HCT116 (cell line): ENCODE measurements at regions not wholly inside any gene's neighbourhood (a gene's known extent, or its start where the extent isn't known, plus 50 kb on each side); places are given as distances from the start of the nearest gene placed in this dataset.

Experiments
- ATAC-seq: fragments of 200-7000 bp; cut with Tn5 transposase; 2 replicates; pipeline ENCODE4 v1.9.1; 2020; ENCODE audit warnings: mild to moderate bottlenecking, moderate library complexity
- BruUV-seq: library from RNA; stranded (reverse); fragments of 400-500 nt; replicated peaks from 2 replicates; lab custom pipeline; 2021; lab: Mats Ljungman, UMichigan
- CTCF ChIA-PET: fragments of 300-600 bp; sonication (Branson Sonifier 250); formaldehyde crosslinking; loops from one replicate; lab custom pipeline; 2021; ENCODE audit warnings: antibody characterized with exemption; lab: Charles Lee
- POLR2A ChIA-PET: fragments of 300-600, 350-600 bp; sonication (Branson Sonifier 250); formaldehyde crosslinking; loops from one replicate; lab custom pipeline; 2021; ENCODE audit warnings: antibody characterized with exemption; lab: Charles Lee
- RAD21 ChIA-PET, 2 experiments: fragments of 300-600 bp; sonication (Branson Sonifier 250); formaldehyde crosslinking; loops; one replicate each; lab custom pipeline; 2023; ENCODE audit warnings: low total read pairs in 2 of 2; ENCODE audit not compliant: uncharacterized antibody in 2 of 2, unreplicated experiment in 2 of 2, low non-redundant PET in 1 of 2; lab: Charles Lee
- DNase-seq: peaks from one replicate; pipeline ENCODE4 v3.0.0-alpha.2; 2010; ENCODE audit warnings: low read depth, low spot score
- H2AFZ ChIP-seq: fragments of 200-600 bp; shearing (Covaris generic), sonication (generic); 2 replicates; pipeline ENCODE4 v1.6.1; 2017; ENCODE audit warnings: low read depth, mixed run types, mixed read lengths, antibody characterized with exemption, low read length; ENCODE audit not compliant: poor library complexity, severe bottlenecking
- H3K27ac ChIP-seq: 2 replicates; pipeline ENCODE4 v1.5.1; 2012; ENCODE audit warnings: low read depth, low read length
- H3K27me3 ChIP-seq: fragments of 200-600 bp; sonication (generic); 2 replicates; pipeline ENCODE4 v1.6.1; 2016; ENCODE audit warnings: mixed run types, low read length, mixed read lengths; ENCODE audit not compliant: insufficient read depth
- H3K36me3 ChIP-seq, 2 experiments: fragments of 200-500 bp in 1 of 2; fragments of 200-600 bp in 1 of 2; sonication (Bioruptor generic) in 1 of 2; sonication (generic) in 1 of 2; 2 replicates each; pipeline versions ENCODE4 v1.5.1 to v1.6.1; 2014 to 2016; ENCODE audit warnings: low read length in 2 of 2, inconsistent platforms in 1 of 2, mixed read lengths in 1 of 2, mixed run types in 1 of 2; ENCODE audit not compliant: insufficient read depth in 2 of 2, control insufficient read depth in 1 of 2
- H3K4me1 ChIP-seq, 2 experiments: fragments of 200-600 bp in 1 of 2; sonication (generic) in 1 of 2; 2 replicates each; pipeline versions ENCODE4 v1.5.1 to v1.6.1; 2012 to 2017; ENCODE audit warnings: low read length in 2 of 2, inconsistent platforms in 1 of 2, mild to moderate bottlenecking in 1 of 2, mixed read lengths in 1 of 2, mixed run types in 1 of 2, moderate library complexity in 1 of 2; ENCODE audit not compliant: insufficient read depth in 2 of 2, control insufficient read depth in 1 of 2
- H3K4me2 ChIP-seq: fragments of 200-600 bp; sonication (generic); 2 replicates; pipeline ENCODE4 v1.6.1; 2017; ENCODE audit warnings: mixed run types, low read length, mixed read lengths
- H3K4me3 ChIP-seq, 2 experiments: fragments of 200-600 bp in 1 of 2; sonication (generic) in 1 of 2; replicated peaks in 1 of 2; 2 replicates each; pipeline ENCODE4 v1.5.1; 2011 to 2016; ENCODE audit warnings: low read length in 2 of 2, control low read depth in 1 of 2, low read depth in 1 of 2, mild to moderate bottlenecking in 1 of 2, mixed read lengths in 1 of 2, mixed run types in 1 of 2
- H3K79me2 ChIP-seq: fragments of 200-600 bp; sonication (generic); 2 replicates; pipeline ENCODE4 v1.6.1; 2017; ENCODE audit warnings: mild to moderate bottlenecking, mixed run types, low read length, moderate library complexity, mixed read lengths; ENCODE audit not compliant: insufficient read depth
- H3K9ac ChIP-seq: fragments of 200-600 bp; sonication (generic); 2 replicates; pipeline ENCODE4 v1.6.1; 2016; ENCODE audit warnings: low read length, mixed read lengths
- H3K9me2 ChIP-seq: fragments of 200-600 bp; sonication (generic), shearing (Covaris generic); 2 replicates; pipeline ENCODE4 v1.6.1; 2017; ENCODE audit warnings: mixed run types, mild to moderate bottlenecking, moderate library complexity; ENCODE audit not compliant: insufficient read depth
- H3K9me3 ChIP-seq, 2 experiments: fragments of 200-500 bp in 1 of 2; fragments of 200-600 bp in 1 of 2; sonication (Bioruptor generic) in 1 of 2; sonication (generic) in 1 of 2; 2 replicates each; pipeline ENCODE4 v1.6.1; 2014 to 2017; ENCODE audit warnings: low read length in 2 of 2, mixed read lengths in 2 of 2, inconsistent platforms in 1 of 2, low read depth in 1 of 2, mild to moderate bottlenecking in 1 of 2, mixed run types in 1 of 2, moderate library complexity in 1 of 2; ENCODE audit not compliant: control insufficient read depth in 1 of 2, insufficient read depth in 1 of 2
- H4K20me1 ChIP-seq: fragments of 200-600 bp; sonication (generic), shearing (Covaris generic); 2 replicates; pipeline ENCODE4 v1.6.1; 2017; ENCODE audit warnings: mixed run types, mild to moderate bottlenecking, moderate library complexity; ENCODE audit not compliant: insufficient read depth
- EZH2phosphoT487 ChIP-seq: fragments of 200-600 bp; IDR thresholded peaks from 2 replicates; pipeline ENCODE4 v1.6.1; 2018; ENCODE audit warnings: antibody characterized with exemption, borderline replicate concordance
- FOSL1 ChIP-seq: IDR thresholded peaks from 2 replicates; pipeline ENCODE4 v1.6.1; 2012; ENCODE audit warnings: low read depth
- JUND ChIP-seq: IDR thresholded peaks from 2 replicates; pipeline ENCODE4 v1.6.1; 2012
- SIN3A ChIP-seq: IDR thresholded peaks from 2 replicates; pipeline ENCODE4 v1.6.1; 2012; ENCODE audit warnings: low read depth
- SRF ChIP-seq: IDR thresholded peaks from 2 replicates; pipeline ENCODE4 v1.6.1; 2012; ENCODE audit warnings: low read depth
- TCF7L2 ChIP-seq: IDR thresholded peaks from 2 replicates; pipeline ENCODE4 v1.7.0; 2011; ENCODE audit warnings: borderline replicate concordance, inconsistent platforms; ENCODE audit not compliant: insufficient read depth, insufficient read length; ENCODE audit errors: extremely low read depth
- ZNF274 ChIP-seq: fragments of 200-500 bp; sonication (Bioruptor generic); IDR thresholded peaks from 2 replicates; pipeline ENCODE4 v1.6.1; 2014; ENCODE audit warnings: mild to moderate bottlenecking, low read depth, low read length, inconsistent platforms
- intact Hi-C: fragments of 100-400 bp; cut with micrococcal nuclease; formaldehyde crosslinking; loops from 2 replicates; pipeline ENCODE4 v1.10.0; 2022
- TF ChIP-seq, protein P1 (sequence below), 3 experiments: fragments of 200-600 bp in 1 of 3; sonication (generic) in 1 of 3; IDR thresholded peaks in 2 of 3; conservative IDR thresholded peaks in 1 of 3; 2 replicates each; pipeline ENCODE4 v1.5.1; 2012 to 2017; ENCODE audit warnings: low read depth in 2 of 3, low read length in 2 of 3, antibody characterized with exemption in 1 of 3, borderline replicate concordance in 1 of 3, control low read depth in 1 of 3, mild to moderate bottlenecking in 1 of 3, mixed read lengths in 1 of 3, mixed run types in 1 of 3, moderate library complexity in 1 of 3; ENCODE audit not compliant: insufficient read depth in 1 of 3

DNA sequence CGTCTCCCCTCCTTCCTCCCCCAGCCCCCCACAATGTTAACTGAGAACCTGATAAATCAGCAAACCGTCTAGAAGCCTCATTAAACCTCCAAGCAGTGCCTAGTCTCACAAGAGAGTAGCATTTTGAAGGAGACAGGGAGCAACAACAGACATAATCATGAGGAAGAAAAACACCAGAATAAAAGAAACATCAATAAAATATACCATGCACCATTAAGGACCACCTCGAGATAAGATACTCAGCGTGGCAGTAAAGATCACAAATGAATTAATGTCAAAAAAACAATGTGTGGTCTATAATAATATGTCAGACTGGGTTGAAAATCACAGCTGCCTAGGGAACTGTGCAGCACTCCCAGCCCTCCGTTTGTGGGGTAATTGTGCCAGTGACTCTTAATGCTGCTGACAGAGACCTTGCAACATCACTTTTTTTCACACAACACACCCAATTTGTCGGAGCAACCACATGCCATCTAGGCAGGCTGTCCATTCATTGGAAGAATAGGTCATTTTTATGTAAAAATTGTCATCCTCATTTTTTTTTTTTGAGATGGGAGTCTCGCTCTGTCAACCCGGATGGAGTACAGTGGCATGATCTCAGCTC lies 450.8 kb upstream of the WWC1 start:
- TF ChIP-seq JUND: no peak
- TF ChIP-seq ZNF274: no peak
- no peak for TF ChIP-seq SRF
- TF ChIP-seq TCF7L2: no peak
- TF ChIP-seq FOSL1: no peak
- TF ChIP-seq EZH2phosphoT487: no peak
- TF ChIP-seq, protein P1, sequence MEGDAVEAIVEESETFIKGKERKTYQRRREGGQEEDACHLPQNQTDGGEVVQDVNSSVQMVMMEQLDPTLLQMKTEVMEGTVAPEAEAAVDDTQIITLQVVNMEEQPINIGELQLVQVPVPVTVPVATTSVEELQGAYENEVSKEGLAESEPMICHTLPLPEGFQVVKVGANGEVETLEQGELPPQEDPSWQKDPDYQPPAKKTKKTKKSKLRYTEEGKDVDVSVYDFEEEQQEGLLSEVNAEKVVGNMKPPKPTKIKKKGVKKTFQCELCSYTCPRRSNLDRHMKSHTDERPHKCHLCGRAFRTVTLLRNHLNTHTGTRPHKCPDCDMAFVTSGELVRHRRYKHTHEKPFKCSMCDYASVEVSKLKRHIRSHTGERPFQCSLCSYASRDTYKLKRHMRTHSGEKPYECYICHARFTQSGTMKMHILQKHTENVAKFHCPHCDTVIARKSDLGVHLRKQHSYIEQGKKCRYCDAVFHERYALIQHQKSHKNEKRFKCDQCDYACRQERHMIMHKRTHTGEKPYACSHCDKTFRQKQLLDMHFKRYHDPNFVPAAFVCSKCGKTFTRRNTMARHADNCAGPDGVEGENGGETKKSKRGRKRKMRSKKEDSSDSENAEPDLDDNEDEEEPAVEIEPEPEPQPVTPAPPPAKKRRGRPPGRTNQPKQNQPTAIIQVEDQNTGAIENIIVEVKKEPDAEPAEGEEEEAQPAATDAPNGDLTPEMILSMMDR (IDR thresholded peaks at IDR 0.05 in 2 of 3, conservative IDR thresholded peaks at IDR 0.05 in 1 of 3; ENCODE audit: borderline replicate concordance in 1 of 3, insufficient read depth in 1 of 3, low read depth in 2 of 3, low read length in 2 of 3): no peak
- no peak for TF ChIP-seq SIN3A
- TF ChIP-seq, all 23 proteins: peak for 0
- no peak overlapping the region for H3K4me2 ChIP-seq
- no peaks in the 10 kb centered on the region for H3K4me1 ChIP-seq
- H3K9ac ChIP-seq: no peak overlapping the region
- POLR2A ChIA-PET: no interaction called here
- DNase-seq (no peak), ATAC-seq (no peak)
- H2AFZ ChIP-seq: no peak overlapping the region
- H3K9me3 ChIP-seq: no peaks in the 10 kb centered on the region
- H3K9me2 ChIP-seq: no peaks in the 10 kb centered on the region
- CTCF ChIA-PET: no interaction called here
- H4K20me1 ChIP-seq: no peaks in the 10 kb centered on the region
- BruUV-seq: no TSS peak
- RAD21 ChIA-PET: no interaction called here
- H3K36me3 ChIP-seq: no peaks in the 10 kb centered on the region
- intact Hi-C loops: no loop called here
- H3K4me3 ChIP-seq: no peak overlapping the region
- H3K27me3 ChIP-seq: peaks cover 48% of the 10 kb centered on the region
- H3K27ac ChIP-seq: no peak overlapping the region
- H3K79me2 ChIP-seq: no peaks in the 10 kb centered on the region
